LoVo (cell line): ENCODE measurements at regions not wholly inside any gene's neighbourhood (a gene's known extent, or its start where the extent isn't known, plus 50 kb on each side); places are given as distances from the start of the nearest gene placed in this dataset.

Source experiments
- DNase-seq: peaks from one replicate; pipeline ENCODE4 v3.0.0-alpha.2; 2016; ENCODE audit warnings: low spot score

DNA sequence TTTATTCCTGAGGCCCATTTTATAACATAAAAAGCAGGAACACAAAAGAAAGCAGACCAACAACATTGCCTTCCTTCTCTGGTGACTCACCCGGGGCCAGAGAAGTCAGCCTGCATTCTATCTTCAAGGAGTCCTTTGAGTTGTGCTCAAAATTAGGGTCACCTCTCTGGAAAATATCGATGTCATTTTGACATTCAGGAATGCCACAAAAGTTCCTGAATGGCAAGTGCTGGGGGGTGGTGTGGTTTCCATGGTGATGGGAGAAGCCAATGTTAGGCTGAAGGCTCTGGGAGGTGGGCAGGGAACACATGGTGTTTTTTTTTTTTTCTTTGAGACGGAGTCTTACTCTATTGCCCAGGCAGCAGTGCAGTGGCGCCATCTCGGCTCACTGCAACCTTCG, 159.6 kb downstream of the HAPSTR1 start:
- DNase-seq: no peak

DNA sequence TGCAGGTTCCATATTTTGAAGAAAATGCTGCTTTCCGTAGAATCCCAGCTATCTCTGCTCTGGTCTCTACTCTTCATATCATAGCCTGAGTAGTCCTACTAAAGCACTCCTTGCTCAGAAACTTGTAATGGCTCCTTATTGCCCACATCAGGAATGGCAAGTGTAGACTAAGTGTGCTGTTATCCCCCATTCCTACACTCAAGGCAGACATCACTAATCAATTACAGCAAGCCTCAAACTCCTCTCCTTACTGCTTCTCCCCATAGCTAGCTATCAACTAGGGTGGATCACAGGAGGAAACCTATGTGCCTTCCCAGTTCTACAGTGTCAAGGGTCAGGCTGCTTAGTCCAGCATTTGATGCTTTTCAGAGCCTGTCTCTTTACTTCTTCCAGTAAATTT, 163.4 kb downstream of the HAPSTR1 start:
- no peak for DNase-seq

DNA sequence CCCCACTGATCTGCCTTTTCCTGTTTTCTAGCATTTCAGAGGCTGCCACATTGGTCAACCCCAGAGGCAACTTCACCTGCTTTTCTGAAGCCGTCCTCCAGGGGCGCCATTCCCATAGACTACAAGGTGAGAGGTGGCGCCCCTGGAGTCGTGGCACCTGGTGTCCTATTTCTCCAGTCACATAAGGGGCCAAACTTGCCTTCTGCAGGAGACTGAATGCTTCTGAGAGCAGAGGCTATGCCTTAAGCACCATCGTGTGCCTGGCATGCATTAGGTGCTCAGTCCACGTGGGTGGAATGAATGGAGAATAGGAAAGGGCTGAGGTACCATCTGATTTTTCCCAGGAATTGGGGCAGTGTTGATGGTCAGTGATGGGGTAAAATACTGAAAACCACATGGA, 164.8 kb downstream of the HAPSTR1 start:
- DNase-seq: no peak

DNA sequence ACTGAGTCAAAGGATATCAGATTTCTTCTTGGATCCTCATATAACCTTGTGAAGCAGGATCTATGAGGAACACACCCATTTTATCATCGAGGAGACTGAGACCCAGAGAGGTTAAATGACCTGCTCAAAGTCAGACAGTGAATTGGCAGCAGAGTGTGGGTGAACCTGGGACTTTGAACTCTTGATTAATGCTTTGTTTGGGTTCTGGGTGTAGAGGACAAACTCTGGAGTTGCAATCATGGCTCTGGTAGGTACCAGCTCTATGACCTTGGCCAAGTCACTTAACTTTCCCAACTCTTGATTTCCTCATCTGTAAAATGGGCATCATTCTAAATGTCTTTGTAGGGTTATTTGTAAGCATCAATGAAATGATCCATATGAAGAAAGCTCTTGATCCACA, 166.4 kb downstream of the HAPSTR1 start:
- no peak for DNase-seq

DNA sequence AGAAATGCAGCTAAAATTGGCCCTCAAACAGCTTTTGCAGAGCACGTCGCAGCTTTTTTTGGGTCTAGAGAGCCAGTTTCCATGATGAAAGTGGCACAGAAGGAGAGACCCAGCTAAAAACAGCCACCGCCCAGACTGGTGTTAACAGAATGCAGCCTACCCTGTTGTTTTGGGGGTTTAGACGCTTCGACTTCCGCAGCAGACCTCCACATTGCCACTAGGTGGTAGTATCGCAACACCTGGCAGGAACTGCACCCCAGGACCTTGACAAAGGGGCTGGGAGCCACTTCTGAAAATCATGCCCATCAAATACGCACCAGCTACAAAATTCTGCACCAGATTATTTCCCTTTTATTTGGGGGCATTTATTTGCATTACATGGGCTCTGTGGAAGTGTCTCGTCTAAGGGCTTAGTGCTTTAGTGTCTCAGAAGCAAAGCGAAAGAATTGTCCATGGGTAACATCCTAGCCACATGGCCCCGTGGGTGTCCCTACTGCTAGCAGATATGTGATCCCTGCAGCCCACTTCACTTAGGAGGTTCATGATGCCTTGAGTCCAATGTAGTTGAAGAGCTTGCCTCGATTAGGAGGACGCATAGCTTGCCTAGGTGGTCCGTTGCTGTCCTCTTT, 167.1 kb downstream of the HAPSTR1 start:
- peak; percentile 31 for DNase-seq

DNA sequence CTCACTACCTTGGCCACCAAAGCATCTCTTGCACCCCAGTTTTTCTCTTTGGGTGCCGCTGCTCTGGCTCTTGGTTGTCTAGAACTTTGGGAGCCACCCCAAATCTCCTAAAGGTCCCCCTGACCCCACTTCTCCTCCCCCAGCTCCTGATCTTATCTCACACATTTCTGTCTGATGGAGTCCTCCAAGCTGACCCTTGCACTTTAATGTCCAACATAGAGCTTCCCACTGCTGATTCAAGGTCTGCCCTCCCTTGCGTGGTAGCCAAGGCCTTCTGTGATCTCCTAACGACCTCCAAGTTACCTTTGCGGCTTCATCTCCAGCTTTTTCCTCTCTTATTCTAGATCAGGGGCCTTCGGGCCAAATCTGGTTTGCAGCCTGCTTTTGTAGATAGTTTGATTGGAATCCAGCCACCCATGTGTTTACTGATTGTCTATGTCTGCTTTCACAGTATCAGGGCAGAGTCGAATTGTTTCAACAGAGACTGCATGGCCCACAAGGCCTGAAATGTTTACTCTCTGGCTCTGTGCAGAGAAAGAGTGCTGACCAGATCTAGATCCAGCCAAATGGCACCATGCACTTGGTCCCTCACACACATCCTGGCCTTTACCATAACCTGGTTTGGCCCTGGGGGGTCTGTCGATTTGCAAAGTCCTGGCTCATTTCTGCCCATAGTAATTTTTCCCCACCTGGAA, 168.6 kb downstream of the HAPSTR1 start:
- no peak for DNase-seq

DNA sequence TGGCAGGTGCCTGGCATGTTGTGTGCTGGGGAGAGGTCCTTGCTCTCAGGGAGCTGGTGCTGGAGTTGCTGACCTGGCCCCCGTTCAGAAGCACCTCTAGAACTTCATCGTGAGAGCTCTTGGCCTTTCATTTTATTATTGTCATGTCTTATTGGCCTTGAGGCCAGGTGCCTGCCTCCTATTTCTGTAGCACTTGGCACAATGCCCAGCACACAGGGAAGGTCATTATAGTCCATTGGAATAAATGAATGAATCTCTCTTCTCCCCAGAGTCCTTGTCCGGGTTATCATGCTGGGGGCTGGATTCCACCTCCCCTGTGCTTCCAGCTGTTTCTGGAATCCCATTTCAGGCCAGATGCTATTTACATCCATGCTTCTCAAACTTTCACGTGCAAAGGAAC, 169.2 kb downstream of the HAPSTR1 start:
- no peak for DNase-seq

DNA sequence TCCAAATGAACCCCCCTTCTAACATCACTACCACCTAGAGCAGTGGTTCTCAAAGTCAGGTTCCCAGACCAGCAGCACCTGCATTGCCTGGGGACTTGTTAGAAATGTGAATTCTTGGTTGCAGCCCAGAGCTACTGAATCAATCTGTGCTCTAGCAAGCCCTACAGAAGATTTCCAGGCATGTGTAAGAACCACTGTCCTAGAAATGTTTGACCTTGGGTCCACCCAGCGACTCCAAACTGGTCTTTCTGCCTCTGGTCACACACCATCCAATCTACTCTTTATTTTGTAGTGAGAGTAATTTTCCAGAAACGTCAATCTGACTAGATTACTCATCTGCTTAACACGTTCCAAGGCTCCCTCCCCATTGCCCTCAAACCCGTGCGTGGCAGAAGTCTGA, 169.9 kb downstream of the HAPSTR1 start:
- DNase-seq: no peak

DNA sequence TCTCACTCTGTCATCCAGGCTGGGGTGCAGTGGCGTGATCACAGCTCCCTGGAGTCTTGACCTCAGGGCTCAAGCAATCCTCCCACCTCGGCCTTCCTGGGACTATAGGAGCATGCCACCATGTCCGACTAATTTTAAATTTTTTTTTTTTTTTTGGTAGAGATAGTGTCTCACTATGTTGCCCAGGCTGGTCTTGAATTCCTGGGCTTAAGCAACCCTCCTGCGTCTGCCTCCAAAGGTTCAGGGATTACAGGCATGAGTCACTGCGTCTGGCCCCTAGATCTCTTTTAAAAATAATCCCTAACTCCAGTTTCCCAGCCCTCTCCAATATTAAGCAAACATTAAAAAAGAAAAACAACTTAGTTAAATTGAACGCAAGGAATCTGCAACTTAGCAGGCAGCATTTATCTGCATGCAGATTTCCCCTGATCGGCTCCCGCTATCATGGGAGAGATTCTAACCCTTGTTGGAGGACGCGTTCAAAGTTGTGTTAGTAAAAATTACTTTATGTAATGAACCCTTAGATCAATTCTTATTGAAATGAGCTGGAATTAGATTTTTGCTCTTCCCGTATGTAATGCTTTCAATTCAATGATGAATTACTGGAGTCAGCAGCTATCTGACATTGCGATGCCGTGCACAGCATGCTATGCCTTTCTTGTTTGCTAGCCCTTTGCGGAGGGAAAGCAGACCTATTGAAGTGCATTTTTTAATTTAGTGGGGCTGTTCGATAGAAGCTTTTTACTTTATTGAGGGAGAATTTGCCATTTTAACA, 171.7 kb downstream of the HAPSTR1 start:
- no peak for DNase-seq

DNA sequence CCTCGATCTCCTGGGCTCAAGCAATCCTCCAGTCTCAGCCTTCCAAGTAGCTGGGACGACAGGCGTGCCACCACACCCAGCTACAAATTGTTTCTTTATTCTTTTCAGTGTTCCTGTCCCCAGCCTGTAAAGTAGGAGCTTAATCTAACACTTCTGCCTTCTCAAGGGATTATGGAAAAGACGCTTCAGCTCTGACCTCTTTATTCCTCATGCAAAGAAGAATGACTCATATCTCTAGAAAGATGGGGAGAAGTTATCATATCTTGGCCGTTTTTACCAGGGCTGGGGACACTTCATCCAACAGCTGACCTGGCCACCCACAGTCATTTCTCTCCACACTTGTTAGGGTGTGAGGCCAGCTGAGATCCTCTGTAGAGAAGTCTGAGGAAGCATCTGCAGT, 172.6 kb downstream of the HAPSTR1 start:
- no peak for DNase-seq

DNA sequence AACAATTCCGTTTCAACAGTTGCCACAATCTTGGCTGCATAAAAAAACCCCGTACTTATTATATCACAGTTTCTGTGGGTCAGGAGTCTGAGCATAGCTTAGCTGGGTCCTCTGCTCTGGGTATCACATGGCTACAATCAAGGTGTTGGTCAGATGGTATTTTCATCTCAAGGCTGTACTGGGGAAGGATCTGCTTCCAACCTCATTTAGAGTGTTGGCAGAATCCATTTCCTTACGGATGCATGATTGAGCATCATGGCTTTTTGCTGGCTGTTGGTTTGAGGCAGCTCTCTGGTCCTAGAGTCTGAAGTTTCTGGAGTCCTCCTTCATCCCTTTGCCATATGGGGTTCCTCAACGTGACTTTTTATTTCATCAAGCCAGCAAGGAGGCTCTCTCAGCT, 177.0 kb downstream of the HAPSTR1 start:
- DNase-seq: no peak

DNA sequence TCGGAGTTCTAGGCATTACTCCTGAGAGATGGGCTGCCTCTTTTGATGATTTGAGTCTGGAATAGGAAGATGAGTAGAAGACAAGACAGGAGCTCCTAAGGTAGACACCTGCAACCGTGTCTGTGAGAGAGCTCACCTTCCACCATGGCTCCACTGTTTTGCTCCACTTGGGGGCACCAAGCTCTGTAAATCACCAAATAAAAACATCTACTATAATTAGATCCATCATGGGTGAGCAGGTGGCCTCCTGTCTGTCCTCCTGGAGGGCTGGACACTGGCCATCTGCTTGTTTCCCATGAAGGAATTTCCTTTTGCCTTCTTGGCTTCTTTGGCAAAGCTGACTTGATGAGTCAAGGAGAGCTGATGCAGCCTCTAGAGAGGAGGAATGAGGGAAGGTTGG, 179.0 kb downstream of the HAPSTR1 start:
- DNase-seq: no peak

DNA sequence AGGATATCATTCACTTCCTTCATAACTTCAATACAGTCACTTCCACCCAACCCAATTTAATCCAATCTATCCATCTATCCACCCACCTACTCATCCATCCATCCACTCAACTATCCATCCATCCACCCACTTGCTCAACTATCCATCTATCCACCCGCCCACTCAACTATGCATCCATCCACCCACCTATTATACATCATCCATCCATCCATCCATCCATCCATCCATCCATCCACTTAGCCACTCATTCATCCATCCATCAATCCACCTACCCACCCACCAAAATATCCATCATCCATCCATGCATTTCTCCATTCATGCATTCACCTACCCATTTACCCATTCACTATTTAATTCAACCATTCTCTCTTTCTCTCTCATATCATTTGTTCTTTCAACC, 179.5 kb downstream of the HAPSTR1 start:
- no peak for DNase-seq

DNA sequence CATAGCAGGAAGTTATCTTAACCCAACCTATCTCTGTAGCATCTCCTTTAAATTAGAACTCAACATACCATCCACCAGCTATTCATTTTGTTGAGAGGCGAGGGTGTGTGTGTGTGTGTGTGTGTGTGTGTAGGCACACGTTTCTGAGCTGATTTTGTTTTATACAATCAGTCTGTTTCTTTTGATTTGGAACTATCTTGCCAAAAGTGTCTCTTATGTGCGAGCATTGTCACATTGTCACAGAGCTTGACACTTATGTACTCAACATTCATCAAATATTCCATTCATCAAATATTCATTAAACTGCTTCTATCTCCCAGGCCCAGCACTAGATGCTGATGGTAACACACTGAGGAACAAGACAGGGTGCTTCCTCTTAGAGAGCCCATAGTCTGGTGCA, 180.4 kb downstream of the HAPSTR1 start:
- DNase-seq: no peak

DNA sequence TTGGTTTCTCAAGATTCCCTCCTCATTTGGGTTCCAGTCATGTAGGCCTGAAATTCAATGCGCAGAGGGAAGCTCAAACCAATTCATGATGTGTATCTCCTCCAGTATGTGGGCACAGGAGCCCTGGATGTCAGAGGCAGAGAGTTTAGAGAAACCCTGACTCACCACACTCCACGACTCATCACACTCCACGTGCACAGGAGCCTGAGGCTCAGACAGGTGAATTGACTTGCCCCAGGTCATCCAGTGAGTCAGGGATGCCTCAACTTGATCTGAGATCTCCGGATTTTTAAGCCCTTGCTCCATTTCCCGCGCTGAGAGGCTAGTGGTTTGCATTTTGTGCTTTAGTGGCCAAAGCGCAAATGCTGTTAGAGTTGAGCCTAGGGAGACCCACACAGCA, 183.9 kb downstream of the HAPSTR1 start:
- no peak for DNase-seq

DNA sequence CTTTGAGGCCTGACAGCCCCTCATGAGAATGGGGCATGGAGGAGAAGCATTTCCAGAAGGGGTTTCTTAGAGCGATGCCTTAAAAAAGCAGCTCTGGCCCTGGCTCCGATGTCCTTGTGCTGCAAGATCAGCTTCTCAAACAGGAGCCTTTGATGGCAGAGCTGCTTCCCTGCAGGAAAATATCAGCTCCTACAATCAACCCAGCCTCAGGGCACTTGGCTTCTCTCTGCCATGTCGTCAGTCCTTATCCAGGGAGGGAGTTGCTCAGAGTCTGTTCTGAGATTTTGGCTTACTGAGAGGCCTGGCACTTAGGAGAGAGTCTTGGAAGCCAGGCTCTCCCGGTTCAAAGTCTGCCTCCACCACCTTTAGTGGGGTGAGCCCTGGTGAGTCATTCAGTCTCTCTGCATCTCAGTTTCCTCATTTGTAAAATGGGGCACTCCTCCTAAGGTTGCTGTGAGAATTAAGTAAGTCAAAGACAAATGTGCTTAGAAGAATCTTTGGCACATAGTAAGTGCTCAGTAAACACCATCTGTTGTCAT, 184.4 kb downstream of the HAPSTR1 start:
- no peak for DNase-seq

DNA sequence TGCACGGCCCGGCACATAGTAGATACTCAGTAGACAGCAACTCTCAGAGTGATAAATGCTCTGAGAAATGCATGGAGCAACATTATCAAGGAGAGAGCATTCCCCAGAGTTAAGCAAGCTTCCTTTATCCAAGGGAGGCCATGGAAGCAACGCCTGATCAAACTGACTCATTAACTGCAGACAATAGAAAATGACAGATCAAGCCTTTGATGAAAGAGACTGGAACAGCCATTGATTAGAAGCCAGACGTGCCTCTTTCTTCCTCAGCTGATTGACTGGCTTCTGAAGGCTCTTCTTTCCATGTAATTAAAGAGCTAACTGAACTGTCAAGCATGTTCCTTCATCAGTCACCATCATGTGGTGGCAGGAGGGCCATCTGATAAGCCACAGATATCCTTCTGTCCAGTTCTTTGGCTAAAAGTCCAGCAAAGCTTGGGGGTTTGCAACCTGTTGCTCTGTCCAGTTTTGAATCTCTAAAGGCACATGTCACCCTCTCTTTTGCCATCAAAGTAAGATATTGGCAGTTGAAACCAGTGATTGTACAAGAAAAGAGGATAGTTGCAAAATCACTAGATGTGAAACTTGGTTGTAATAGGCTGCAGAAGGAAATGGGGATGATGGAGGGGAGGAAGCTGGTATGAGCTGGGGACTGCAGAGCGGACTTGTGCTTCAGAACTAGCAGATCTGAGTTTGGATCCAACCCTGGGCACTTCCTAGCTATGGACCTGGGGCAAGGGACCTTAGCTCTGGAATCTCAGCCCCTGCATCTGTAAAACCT, 188.0 kb downstream of the HAPSTR1 start:
- no peak for DNase-seq

DNA sequence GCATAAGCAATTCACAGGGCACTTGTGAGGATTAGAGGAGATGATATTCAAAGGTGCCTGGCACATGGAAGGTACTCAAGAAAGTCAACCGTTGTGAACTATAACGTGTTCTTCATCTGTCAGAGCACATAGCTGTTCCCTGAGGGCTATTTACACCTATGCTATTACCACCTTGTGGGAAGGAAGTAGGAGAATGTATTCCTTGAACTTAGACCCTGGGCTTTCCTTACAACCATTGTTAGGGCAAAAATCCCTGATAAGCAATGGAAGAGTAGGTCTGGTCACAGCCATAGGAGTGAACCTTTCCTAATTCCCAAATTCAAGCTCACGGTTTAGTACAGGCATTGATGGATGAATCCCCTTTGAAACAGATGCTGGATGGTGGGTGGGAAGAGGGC, 188.6 kb downstream of the HAPSTR1 start:
- DNase-seq: no peak

DNA sequence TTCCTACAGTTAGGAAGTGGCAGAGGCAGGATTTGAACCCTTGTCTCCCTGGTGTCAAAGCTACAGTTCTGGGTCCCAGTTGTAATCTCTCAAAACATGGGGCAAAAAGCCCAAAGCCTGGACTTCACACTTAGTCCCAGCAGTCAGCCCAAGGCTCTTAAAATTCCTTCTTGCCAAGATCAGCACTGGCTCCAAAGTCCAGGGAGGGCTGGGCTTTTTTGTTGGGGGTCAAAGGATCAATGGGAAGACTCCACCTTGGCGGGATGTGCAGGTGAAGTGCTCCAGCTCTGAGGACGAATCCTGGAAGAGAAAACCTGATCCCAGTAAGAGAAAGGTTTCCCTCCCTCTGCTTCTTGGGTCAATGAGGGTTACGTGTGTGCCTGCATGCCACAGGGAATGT, 195.5 kb downstream of the HAPSTR1 start:
- no peak for DNase-seq

DNA sequence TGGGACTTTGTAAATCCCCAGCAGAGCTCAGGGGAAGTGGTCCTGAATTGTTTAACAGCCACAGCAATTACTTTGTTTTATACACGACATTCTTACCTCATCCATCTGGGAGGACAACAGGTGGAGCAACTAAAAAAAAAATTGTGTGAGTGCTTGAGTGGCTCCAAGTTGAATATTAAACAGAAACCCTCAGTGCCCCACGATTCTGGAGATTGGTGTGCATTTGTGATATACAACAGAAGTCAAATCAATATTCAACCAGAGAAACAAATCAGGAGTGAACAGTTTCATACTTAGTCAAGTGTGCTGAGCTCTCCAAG, 204.8 kb downstream of the HAPSTR1 start:
- DNase-seq: no peak

DNA sequence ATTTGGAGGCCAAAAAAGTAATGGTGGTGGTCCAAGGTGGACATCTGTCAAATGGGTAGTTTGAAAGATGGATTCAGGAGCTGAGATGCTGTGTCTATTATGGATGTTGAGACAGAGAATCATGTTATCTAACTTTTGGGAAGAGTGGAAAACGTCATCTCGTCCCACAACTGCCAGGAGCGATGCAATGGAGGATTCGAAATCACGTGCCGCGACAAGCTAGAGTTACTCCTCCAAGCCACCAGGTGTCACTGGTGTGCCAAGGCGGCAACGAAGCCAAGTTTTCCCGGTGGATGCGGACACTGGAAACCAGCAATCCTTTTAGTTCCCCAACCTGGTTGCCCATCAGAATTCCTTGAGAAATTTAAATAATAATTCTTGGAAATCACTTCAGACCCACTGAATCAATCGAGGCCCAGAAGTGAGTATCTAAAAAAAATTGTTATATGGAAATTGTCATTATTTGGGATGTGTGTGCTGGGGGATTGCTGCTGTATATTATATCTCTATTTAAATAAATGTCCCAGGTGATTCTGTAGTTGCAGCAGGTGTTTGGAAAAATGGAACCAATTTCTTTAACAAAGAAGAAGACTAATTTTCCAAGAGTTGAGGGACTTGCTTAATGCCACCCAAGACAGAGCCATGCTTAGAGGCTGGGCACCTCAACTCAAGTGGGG, 206.1 kb downstream of the HAPSTR1 start:
- DNase-seq: peak; percentile 53

DNA sequence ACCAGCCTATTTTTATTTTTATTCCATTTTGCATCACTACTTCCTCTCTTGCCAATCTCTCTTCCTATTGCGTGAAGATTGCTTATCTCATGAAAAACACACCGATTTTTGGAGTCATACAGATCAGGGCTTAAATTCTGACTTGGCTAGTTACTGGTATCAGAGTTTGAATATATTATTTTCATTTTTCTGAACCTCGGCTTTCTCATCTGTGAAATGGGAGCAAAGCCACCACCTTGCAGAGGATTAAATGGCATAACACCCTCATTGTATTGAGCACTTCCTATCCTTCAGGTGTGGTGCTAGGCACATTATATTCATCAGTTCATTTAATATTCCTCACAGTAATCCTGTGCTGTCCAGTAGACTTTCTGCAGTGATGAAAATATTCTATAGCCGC, 208.8 kb downstream of the HAPSTR1 start:
- DNase-seq: no peak
